Hippocampal formation (tissue), 2 donors: ENCODE measurements at regions not wholly inside any gene's neighbourhood (a gene's known extent, or its start where the extent isn't known, plus 50 kb on each side); places are given as distances from the start of the nearest gene placed in this dataset.

Source experiments
- DNase-seq, 2 donors: peaks; one replicate each; lab custom pipeline; 2025; lab: John Stamatoyannopoulos, UW

DNA sequence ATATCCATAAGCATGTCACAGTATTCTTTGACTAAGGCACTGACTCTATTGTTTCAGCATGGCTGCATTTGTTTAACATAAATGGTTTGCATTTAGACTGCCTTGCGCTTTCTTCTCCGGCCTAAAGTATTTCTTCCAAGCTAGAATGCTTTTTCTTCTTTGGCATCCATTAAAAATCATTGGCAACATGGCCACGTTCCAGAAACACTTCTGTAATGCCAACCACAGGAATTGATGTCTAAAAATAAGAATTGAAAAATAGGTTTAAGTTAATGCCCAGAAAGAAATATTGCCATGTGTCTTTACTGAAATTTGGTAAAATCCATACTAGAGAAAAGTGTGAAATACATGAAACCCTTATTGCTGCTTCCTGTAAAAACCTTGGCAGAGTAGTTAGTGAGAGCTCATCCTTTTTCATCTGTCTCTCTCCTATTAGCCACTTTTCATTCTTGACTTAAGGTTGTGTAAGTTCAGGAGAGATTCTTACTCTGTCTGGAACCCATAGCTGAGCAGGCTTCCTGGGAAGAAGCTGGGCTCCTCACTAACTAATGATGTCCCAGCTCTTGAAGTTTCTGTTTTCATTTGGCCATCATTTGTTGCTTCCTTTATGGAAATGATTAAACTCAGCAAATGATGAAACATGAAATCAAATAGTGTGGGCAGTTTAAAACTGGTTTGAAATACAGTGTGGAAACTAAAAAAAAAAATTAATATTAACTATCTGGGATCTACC lies 58.2 kb upstream of the RPS23 start:
- DNase-seq = no peak

DNA sequence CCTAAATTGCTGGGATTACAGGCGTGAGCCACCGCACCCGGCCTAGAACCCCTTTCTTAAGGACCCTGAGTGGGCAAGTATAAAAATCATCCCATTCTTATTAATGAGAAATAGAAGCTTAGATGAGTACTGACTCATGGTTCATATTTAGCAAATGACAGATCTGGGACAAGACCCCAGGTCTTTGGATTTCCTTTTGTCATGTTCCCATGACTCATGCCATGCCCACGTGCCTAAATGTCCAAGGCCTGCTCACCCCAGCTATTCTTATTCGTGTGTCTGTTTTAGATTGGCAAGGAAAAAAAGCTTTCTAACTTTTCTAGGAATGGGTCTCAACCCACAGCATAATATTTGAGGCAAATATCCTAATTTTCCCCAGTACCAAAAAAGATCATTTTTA lies 57.7 kb upstream of the RPS23 start:
- no peak for DNase-seq

DNA sequence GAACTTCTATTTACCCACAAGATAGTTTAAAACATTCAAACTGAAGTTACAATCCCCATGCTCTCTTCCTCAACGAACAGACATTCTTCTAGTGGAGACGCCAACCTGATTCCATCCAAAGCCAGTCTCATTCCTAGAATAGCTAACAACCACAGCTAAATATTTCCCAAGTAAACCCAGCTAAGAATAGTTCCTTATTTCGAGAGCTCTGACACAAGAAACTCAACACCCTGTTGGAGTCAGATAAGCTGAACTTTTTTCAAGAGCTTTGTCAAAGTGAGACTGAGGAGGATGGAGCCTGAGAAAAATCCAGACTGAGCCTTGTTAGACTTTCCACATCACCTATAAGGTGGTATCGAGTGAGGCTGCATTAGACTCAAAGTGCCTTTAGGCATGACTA lies 56.7 kb upstream of the RPS23 start:
- DNase-seq = no peak

DNA sequence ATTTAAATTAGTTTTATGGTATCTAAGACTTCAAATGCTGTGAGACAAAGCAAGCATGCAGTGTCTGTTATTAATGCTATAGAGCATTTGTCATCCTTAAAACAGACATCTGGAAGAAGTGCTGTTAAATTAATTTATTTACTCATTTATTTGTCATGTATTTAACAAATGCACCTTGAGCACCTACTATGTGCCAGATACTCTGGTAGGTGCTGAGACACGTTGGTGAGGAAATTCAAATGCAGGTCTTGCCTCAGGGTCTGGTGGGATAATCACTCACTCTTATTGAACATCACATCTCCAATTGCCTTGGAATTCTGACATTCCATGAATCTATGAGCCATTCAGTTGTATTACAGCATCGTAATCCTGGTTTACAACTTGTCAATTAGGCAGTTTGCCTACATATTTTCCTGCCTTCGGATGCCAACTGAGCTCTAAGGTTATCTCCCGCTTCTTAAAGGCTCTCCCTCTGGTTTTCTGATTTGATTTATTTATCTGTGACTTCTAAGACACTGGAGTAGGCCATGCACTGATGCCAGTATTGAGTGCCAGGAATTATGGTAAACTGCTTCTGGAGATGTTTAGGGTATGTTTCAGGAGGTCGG lies 56.0 kb upstream of the RPS23 start:
- DNase-seq = no peak

DNA sequence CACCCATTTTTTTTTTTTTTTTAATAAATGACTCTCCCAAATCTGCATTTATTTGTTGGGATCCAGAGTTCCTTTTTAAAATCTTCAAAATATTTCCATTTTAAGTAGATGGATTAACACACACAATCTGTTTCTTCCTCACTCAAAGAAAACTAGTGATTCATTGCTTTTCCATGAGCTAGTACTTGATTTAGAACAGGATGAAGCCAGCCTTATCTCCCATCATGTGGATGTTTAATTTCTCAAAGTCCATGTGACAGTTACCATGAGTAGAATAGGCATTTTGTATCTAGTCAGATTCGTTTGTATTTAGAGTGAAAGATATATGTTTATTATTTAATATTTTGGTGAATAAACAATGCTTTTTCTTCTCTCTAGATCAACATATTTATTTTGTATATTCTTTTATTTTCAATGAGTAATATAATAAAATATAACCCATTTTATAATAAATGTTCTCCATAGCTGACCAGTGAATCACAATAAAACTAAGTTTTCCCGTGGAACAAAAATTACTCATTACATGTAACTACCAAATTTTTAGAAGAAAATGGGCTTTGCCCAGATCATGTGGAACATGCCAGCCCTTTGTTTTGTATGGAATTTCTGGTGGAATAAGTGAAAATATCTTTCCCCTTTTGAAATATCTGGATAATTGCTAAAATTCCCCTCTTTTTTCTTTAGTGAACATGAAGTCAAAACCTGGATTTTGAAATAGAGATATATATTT lies 54.9 kb upstream of the RPS23 start:
- DNase-seq = no peak

DNA sequence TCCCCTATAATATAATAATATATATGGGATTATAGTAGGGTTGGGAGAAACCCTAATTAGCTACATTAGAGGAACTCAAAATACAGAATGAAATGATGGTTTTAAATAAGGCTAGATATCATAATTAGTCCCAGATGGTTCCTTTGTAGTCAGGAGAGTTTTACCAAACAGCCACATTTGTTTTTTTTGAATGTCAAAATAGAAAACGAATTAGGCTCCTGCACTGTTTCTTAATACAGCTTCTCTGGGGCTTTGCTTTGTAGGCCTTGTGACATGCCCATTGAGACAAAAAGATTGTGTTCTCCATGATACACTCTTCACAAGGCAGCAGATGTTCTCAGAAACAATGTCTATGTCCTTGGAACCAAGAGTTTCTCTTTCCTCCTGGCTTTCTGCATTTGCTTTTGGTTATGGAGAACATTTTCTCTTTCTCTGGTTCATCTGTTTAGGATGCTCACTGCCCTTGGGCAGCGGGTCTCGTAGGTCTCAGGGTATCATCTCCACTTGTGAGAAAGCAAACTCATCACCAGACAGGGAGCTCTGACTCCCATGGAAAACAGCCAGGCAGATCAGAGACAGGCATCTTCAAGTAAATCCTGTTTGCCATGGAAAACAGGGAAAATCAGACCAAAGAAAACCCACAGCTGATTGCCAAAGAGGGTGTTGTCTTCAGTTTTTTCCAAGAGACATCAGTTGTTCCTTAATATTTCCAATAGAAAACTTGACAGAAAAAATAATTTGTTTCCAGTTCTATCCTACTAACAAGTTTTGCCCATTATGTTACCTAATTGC lies 54.1 kb upstream of the RPS23 start:
- peak in 1 of 2 donors; percentile 20 for DNase-seq

DNA sequence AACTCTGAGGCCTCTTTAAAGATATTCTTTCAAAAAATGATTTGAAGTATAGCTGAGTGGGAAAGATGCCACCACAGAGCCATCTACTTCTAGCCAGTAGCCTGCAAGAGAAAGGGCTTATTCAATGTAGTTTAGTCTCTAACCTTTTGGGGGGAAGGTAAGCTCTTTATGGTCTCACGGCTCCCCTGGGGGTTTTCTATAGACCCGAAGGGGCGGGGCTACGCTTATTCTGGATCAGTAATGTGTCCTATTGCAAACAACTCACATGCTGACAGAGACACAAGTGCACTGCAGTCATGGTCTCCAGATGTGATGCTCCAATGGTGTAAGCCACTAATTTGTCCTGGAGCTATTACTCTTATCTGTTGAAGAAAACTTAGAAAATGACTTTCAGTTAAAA lies 53.4 kb upstream of the RPS23 start:
- no peak for DNase-seq

DNA sequence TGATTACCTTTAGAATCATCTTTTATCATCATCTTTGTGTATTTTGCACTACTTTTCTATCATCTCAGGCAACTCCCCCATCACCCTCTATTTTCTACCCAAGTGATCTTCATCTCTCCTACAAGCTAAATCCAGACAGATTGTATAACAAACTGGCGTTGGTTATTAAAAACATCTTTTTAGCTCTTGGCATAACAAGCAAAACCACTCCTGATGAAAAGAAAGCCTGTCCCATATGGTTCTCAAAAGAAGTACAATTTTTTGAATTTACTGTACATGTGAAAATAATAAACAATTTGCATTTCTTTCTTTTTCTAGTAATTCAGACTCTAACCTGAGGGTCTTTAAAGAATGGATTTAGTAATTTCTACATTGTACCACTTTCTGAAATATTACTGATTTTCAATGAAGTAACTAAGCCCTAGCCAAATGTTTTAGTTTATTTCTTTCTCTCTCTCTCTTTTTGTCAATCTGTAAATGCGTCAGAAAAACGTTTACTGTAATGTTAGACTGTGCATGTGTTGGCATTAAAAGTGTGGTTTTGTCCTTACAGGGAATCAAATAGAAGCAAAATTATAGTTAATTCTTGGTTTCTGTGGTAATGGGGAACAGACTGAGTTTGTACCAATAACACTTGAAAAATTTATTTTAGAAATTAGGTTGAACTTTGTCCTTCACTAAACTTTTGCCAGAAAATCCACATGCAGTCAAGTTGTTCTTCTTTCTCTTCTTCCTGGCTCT lies 52.5 kb upstream of the RPS23 start:
- no peak for DNase-seq

DNA sequence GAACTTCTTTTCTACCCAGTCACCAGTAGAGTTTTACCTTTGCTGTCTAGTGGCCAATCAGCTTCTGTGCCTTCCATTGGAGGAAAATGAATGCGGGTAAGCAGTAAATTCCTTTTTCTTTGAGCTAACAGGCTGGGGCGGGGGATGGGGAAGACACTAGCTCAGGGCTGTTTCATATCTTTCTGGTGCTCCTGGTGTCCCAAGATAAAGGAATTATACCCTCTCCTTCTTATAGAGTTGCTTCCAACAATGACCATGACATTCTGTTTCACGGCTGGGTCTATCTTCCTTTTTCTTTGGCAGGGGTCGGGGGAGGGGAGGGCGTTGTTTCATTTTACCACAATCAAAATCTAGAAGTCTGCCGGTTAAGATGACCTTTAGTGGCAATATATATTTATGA lies 51.2 kb upstream of the RPS23 start:
- no peak for DNase-seq
